SK-N-SH (cell line): ENCODE measurements at regions not wholly inside any gene's neighbourhood (a gene's known extent, or its start where the extent isn't known, plus 50 kb on each side); places are given as distances from the start of the nearest gene placed in this dataset.

Source experiments
- CTCF ChIA-PET: fragments of 300-600, 350-600 bp; formaldehyde crosslinking; extraction: SDS; loops from one replicate; lab custom pipeline; 2021; lab: Yijun Ruan, JAX
- POLR2A ChIA-PET: fragments of 350-600 bp; sonication (Branson Sonifier 250); formaldehyde crosslinking; extraction: SDS; loops from one replicate; lab custom pipeline; 2020; ENCODE audit warnings: antibody characterized with exemption, inconsistent platforms; lab: Yijun Ruan, JAX
- DNase-seq: peaks from one replicate; pipeline ENCODE4 v3.0.0; 2012
- H2AFZ ChIP-seq: fragments of 200-600 bp; sonication (generic); 2 replicates; pipeline ENCODE4 v1.8.1; 2016; ENCODE audit warnings: antibody characterized with exemption, mild to moderate bottlenecking, low read depth
- H3F3A ChIP-seq: fragments of 200-600 bp; sonication (generic); replicated peaks from 2 replicates; pipeline ENCODE3; 2016; ENCODE audit warnings: antibody characterized with exemption, mild to moderate bottlenecking; ENCODE audit not compliant: insufficient read depth
- H3K27ac ChIP-seq, 2 experiments: fragments of 200-500 bp in 1 of 2; fragments of 200-600 bp in 1 of 2; sonication (Bioruptor generic) in 1 of 2; sonication (generic), shearing (Covaris generic) in 1 of 2; 2 replicates each; pipeline versions ENCODE4 v1.5.1 to v1.6.1; 2014 to 2016; ENCODE audit warnings: low read depth in 2 of 2, inconsistent platforms in 1 of 2, low read length in 1 of 2, mild to moderate bottlenecking in 1 of 2, mixed read lengths in 1 of 2
- H3K27me3 ChIP-seq: fragments of 200-600 bp; sonication (generic), shearing (Covaris generic); 2 replicates; pipeline ENCODE4 v1.6.1; 2016; ENCODE audit warnings: mixed run types; ENCODE audit not compliant: insufficient read depth
- H3K36me3 ChIP-seq, 2 experiments: fragments of 200-500 bp in 1 of 2; fragments of 200-600 bp in 1 of 2; sonication (Bioruptor generic) in 1 of 2; sonication (generic) in 1 of 2; replicated peaks in 1 of 2; 2 replicates each; pipeline versions ENCODE3 to v1.5.1; 2014 to 2016; ENCODE audit warnings: low read length in 1 of 2, mild to moderate bottlenecking in 1 of 2; ENCODE audit not compliant: insufficient read depth in 2 of 2, control insufficient read depth in 1 of 2
- H3K4me1 ChIP-seq, 2 experiments: fragments of 200-500 bp in 1 of 2; fragments of 200-600 bp in 1 of 2; sonication (Bioruptor generic) in 1 of 2; sonication (generic), shearing (Covaris generic) in 1 of 2; 2 replicates each; pipeline versions ENCODE4 v1.5.1 to v1.6.1; 2014 to 2016; ENCODE audit warnings: low read depth in 1 of 2, low read length in 1 of 2, mixed run types in 1 of 2; ENCODE audit not compliant: insufficient read depth in 2 of 2, control insufficient read depth in 1 of 2
- H3K4me2 ChIP-seq: fragments of 200-600 bp; sonication (generic), shearing (Covaris generic); 2 replicates; pipeline ENCODE4 v1.6.1; 2017; ENCODE audit warnings: mixed run types
- H3K4me3 ChIP-seq, 2 experiments: fragments of 200-500 bp in 1 of 2; fragments of 200-600 bp in 1 of 2; sonication (Bioruptor generic) in 1 of 2; sonication (generic), shearing (Covaris generic) in 1 of 2; 2 replicates each; pipeline versions ENCODE4 v1.5.1 to v1.8.1; 2014 to 2016; ENCODE audit warnings: low read depth in 2 of 2, inconsistent platforms in 1 of 2, low read length in 1 of 2, mild to moderate bottlenecking in 1 of 2, mixed read lengths in 1 of 2, moderate library complexity in 1 of 2
- H3K79me2 ChIP-seq: fragments of 200-600 bp; sonication (generic); 2 replicates; pipeline ENCODE4 v1.8.1; 2017; ENCODE audit warnings: mild to moderate bottlenecking; ENCODE audit not compliant: insufficient read depth
- H3K9ac ChIP-seq: fragments of 200-600 bp; sonication (generic); 2 replicates; pipeline ENCODE4 v1.6.1; 2017; ENCODE audit warnings: mixed run types
- H3K9me2 ChIP-seq: fragments of 200-600 bp; sonication (generic); 2 replicates; pipeline ENCODE4 v1.6.1; 2017; ENCODE audit warnings: mixed run types
- H3K9me3 ChIP-seq: fragments of 200-600 bp; sonication (generic); 2 replicates; pipeline ENCODE4 v1.6.1; 2017; ENCODE audit warnings: mixed run types, mild to moderate bottlenecking, moderate library complexity
- H4K20me1 ChIP-seq: fragments of 200-600 bp; sonication (generic); 2 replicates; pipeline ENCODE4 v1.6.1; 2017; ENCODE audit warnings: mild to moderate bottlenecking, mixed run types; ENCODE audit not compliant: insufficient read depth
- CHD2 ChIP-seq: fragments of 150-350 bp; IDR thresholded peaks from 2 replicates; pipeline ENCODE4 v1.6.1; 2018; ENCODE audit warnings: low read length; ENCODE audit not compliant: partially characterized antibody
- ELF1 ChIP-seq: IDR thresholded peaks from 2 replicates; pipeline ENCODE4 v1.4.0; 2012
- EZH2phosphoT487 ChIP-seq: fragments of 200-600 bp; sonication (generic); IDR thresholded peaks from 2 replicates; pipeline ENCODE4 v1.6.1; 2017; ENCODE audit warnings: low read depth, mixed run types, mild to moderate bottlenecking, antibody characterized with exemption, moderate library complexity, borderline replicate concordance
- FOXM1 ChIP-seq: IDR thresholded peaks from 2 replicates; pipeline ENCODE4 v1.4.0; 2012; ENCODE audit warnings: low read depth, mild to moderate bottlenecking
- GABPA ChIP-seq: IDR thresholded peaks from 2 replicates; pipeline ENCODE4 v1.4.0; 2012; ENCODE audit warnings: low read depth, mild to moderate bottlenecking
- JUND ChIP-seq: IDR thresholded peaks from 2 replicates; pipeline ENCODE4 v1.4.0; 2012
- MAX ChIP-seq: IDR thresholded peaks from 2 replicates; pipeline ENCODE4 v1.4.0; 2012; ENCODE audit warnings: low read depth
- NFIC ChIP-seq: IDR thresholded peaks from 2 replicates; pipeline ENCODE4 v1.4.0; 2012; ENCODE audit warnings: borderline replicate concordance
- NRF1 ChIP-seq: IDR thresholded peaks from 2 replicates; pipeline ENCODE4 v1.6.1; 2012; ENCODE audit warnings: low read depth, mild to moderate bottlenecking, low read length
- RFX5 ChIP-seq: IDR thresholded peaks from 2 replicates; pipeline ENCODE4 v1.6.1; 2012; ENCODE audit warnings: mild to moderate bottlenecking, improper control_type of control experiment, low read length
- RXRA ChIP-seq: IDR thresholded peaks from 2 replicates; pipeline ENCODE4 v1.4.0; 2012; ENCODE audit warnings: low read depth, mild to moderate bottlenecking, borderline replicate concordance
- TCF12 ChIP-seq: IDR thresholded peaks from 2 replicates; pipeline ENCODE4 v1.4.0; 2012
- TEAD4 ChIP-seq: IDR thresholded peaks from 2 replicates; pipeline ENCODE4 v1.4.0; 2012; ENCODE audit warnings: mild to moderate bottlenecking, borderline replicate concordance; ENCODE audit not compliant: insufficient read depth
- YY1 ChIP-seq: IDR thresholded peaks from 2 replicates; pipeline ENCODE4 v1.4.0; 2012; ENCODE audit warnings: low read depth, mild to moderate bottlenecking
- WGBS: methylation state at CpG from one replicate; pipeline ENCODE4 v1.1.6; 2017; ENCODE audit warnings: low lambda C conversion rate; 5-methylcytosine and 5-hydroxymethylcytosine counted together
- TF ChIP-seq, protein P1 (sequence below): fragments of 150-350 bp; IDR thresholded peaks from 2 replicates; pipeline ENCODE4 v1.6.1; 2017; ENCODE audit warnings: antibody characterized with exemption, low read length, low read depth, borderline replicate concordance
- TF ChIP-seq, protein P2 (sequence below): IDR thresholded peaks from 2 replicates; pipeline ENCODE4 v1.4.0; 2012; ENCODE audit warnings: low read depth, borderline replicate concordance
- TF ChIP-seq, protein P3 (sequence below): fragments of 150-350 bp; IDR thresholded peaks from 2 replicates; pipeline ENCODE4 v1.6.1; 2016; ENCODE audit warnings: mild to moderate bottlenecking, low read depth, low read length

GRCh38 chr16:65278874-65279273 is 157.0 kb upstream of the CDH11 start:
- no peaks in the 10 kb centered on the region for H3K9me2 ChIP-seq
- CTCF ChIA-PET: no interaction called here
- POLR2A ChIA-PET: no interaction called here
- H3K4me3 ChIP-seq: no peak overlapping the region
- no peak overlapping the region for H3K9ac ChIP-seq
- no peaks in the 10 kb centered on the region for H3K79me2 ChIP-seq
- H3K4me2 ChIP-seq: no peak overlapping the region
- H3K36me3 ChIP-seq: no peaks in the 10 kb centered on the region
- WGBS: 78% methylated on average over 6 of the region's 6 CpGs
- peaks cover 0 to 15% of the 10 kb centered on the region in 2 experiments; a peak in 3 of 4 replicates for H3K4me1 ChIP-seq
- TF ChIP-seq TCF12 (no peak), EZH2phosphoT487 (no peak), CHD2 (no peak), TEAD4 (no peak), NFIC (no peak), YY1 (no peak), RXRA (no peak)
- TF ChIP-seq, protein P1, sequence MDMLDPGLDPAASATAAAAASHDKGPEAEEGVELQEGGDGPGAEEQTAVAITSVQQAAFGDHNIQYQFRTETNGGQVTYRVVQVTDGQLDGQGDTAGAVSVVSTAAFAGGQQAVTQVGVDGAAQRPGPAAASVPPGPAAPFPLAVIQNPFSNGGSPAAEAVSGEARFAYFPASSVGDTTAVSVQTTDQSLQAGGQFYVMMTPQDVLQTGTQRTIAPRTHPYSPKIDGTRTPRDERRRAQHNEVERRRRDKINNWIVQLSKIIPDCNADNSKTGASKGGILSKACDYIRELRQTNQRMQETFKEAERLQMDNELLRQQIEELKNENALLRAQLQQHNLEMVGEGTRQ: no peak
- TF ChIP-seq, protein P2, sequence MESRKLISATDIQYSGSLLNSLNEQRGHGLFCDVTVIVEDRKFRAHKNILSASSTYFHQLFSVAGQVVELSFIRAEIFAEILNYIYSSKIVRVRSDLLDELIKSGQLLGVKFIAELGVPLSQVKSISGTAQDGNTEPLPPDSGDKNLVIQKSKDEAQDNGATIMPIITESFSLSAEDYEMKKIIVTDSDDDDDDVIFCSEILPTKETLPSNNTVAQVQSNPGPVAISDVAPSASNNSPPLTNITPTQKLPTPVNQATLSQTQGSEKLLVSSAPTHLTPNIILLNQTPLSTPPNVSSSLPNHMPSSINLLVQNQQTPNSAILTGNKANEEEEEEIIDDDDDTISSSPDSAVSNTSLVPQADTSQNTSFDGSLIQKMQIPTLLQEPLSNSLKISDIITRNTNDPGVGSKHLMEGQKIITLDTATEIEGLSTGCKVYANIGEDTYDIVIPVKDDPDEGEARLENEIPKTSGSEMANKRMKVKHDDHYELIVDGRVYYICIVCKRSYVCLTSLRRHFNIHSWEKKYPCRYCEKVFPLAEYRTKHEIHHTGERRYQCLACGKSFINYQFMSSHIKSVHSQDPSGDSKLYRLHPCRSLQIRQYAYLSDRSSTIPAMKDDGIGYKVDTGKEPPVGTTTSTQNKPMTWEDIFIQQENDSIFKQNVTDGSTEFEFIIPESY: no peak
- H3F3A ChIP-seq: no peaks in the 10 kb centered on the region
- H3K9me3 ChIP-seq: no peaks in the 10 kb centered on the region
- H3K27me3 ChIP-seq: no peaks in the 10 kb centered on the region
- no peaks in the 10 kb centered on the region for H4K20me1 ChIP-seq
- DNase-seq: no peak
- H2AFZ ChIP-seq: no peak overlapping the region
- no peak overlapping the region for H3K27ac ChIP-seq

GRCh38 chr16:65274566-65274965 is 152.7 kb upstream of the CDH11 start:
- Histone ChIP-seq H2AFZ (no peak overlapping the region), H3K4me1 (peaks cover 0 to 6% of the 10 kb centered on the region in 2 experiments; a peak in 1 of 4 replicates), H3K9me2 (no peaks in the 10 kb centered on the region), H3K36me3 (no peaks in the 10 kb centered on the region), H3K27me3 (no peaks in the 10 kb centered on the region), H3F3A (no peaks in the 10 kb centered on the region), H3K9ac (no peak overlapping the region), H4K20me1 (no peaks in the 10 kb centered on the region), H3K9me3 (no peaks in the 10 kb centered on the region), H3K79me2 (no peaks in the 10 kb centered on the region), H3K4me2 (no peak overlapping the region), H3K27ac (no peak overlapping the region), H3K4me3 (no peak overlapping the region)
- ChIA-PET POLR2A (no interaction called here), CTCF (no interaction called here)
- WGBS: 59% methylated on average over 3 of the region's 3 CpGs
- TF ChIP-seq JUND (no peak), FOXM1 (no peak), NRF1 (no peak), RFX5 (no peak), GABPA (no peak), MAX (no peak), ELF1 (no peak)
- TF ChIP-seq, protein P3, sequence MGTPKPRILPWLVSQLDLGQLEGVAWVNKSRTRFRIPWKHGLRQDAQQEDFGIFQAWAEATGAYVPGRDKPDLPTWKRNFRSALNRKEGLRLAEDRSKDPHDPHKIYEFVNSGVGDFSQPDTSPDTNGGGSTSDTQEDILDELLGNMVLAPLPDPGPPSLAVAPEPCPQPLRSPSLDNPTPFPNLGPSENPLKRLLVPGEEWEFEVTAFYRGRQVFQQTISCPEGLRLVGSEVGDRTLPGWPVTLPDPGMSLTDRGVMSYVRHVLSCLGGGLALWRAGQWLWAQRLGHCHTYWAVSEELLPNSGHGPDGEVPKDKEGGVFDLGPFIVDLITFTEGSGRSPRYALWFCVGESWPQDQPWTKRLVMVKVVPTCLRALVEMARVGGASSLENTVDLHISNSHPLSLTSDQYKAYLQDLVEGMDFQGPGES: no peak
- DNase-seq: no peak
